Spleen (tissue), 11 donors: ENCODE measurements at regions not wholly inside any gene's neighbourhood (a gene's known extent, or its start where the extent isn't known, plus 50 kb on each side); places are given as distances from the start of the nearest gene placed in this dataset.

Source experiments
- DNase-seq: peaks from one replicate; pipeline ENCODE4 v3.0.0-alpha.2; 2020
- H3K27ac ChIP-seq, 8 donors: fragments of 200-600 bp; sonication (generic) in 7 of 8; 1 replicate in 4 of 8; 2 replicates in 4 of 8; pipeline versions ENCODE4 v1.5.0 to v1.8.0; 2016 to 2021; ENCODE audit warnings: inconsistent platforms in 4 of 8, mild to moderate bottlenecking in 4 of 8, moderate library complexity in 1 of 8
- H3K27me3 ChIP-seq, 7 donors: fragments of 200-600 bp; sonication (generic) in 6 of 7; replicated peaks in 1 of 7; 1 replicate in 4 of 7; 2 replicates in 3 of 7; pipeline versions ENCODE4 v1.5.0 to v1.8.0; 2016 to 2021; ENCODE audit warnings: inconsistent platforms in 3 of 7, mild to moderate bottlenecking in 1 of 7
- H3K36me3 ChIP-seq, 6 donors: fragments of 200-600 bp; sonication (generic) in 5 of 6; 1 replicate in 4 of 6; 2 replicates in 2 of 6; pipeline versions ENCODE4 v1.5.0 to v1.8.0; 2016 to 2021; ENCODE audit warnings: inconsistent platforms in 2 of 6
- H3K4me1 ChIP-seq, 6 donors: fragments of 200-600 bp; sonication (generic) in 5 of 6; 1 replicate in 3 of 6; 2 replicates in 3 of 6; pipeline versions ENCODE4 v1.5.0 to v1.8.0; 2016 to 2021; ENCODE audit warnings: inconsistent platforms in 3 of 6
- H3K4me3 ChIP-seq, 8 donors: fragments of 200-600 bp; sonication (generic) in 7 of 8; 1 replicate in 4 of 8; 2 replicates in 4 of 8; pipeline versions ENCODE4 v1.5.0 to v1.8.0; 2016 to 2021; ENCODE audit warnings: inconsistent platforms in 4 of 8, mild to moderate bottlenecking in 4 of 8, moderate library complexity in 2 of 8
- H3K9me3 ChIP-seq, 8 donors: fragments of 200-600 bp; sonication (generic) in 7 of 8; 1 replicate in 4 of 8; 2 replicates in 4 of 8; pipeline versions ENCODE4 v1.5.0 to v1.8.0; 2016 to 2021; ENCODE audit warnings: inconsistent platforms in 4 of 8
- POLR2A ChIP-seq, 3 donors: fragments of 450-650 bp; IDR thresholded peaks; one replicate each; pipeline ENCODE4 v1.5.1; 2017; ENCODE audit warnings: antibody characterized with exemption in 3 of 3, mild to moderate bottlenecking in 1 of 3
- POLR2AphosphoS5 ChIP-seq, 3 donors: sonication (generic); formaldehyde crosslinking; IDR thresholded peaks; one replicate each; pipeline ENCODE4 v1.5.1; 2017; ENCODE audit warnings: antibody characterized with exemption in 3 of 3
- WGBS, 5 donors: extraction: QIAGEN DNeasy Blood & Tissue Kit in 3 of 5; methylation state at CpG; one replicate each; pipeline versions ENCODE4 v1.1.5 to v1.1.7; 2013 to 2018; 5-methylcytosine and 5-hydroxymethylcytosine counted together
- intact Hi-C: fragments of 100-400 bp; cut with DNase I; formaldehyde crosslinking; loops from one replicate; pipeline ENCODE4 v1.15.0; 2023; ENCODE audit warnings: low total_unique reads
- TF ChIP-seq, protein P1 (sequence below), 11 experiments: fragments of 200-600 bp in 7 of 11; fragments of 450-650 bp in 4 of 11; sonication (generic) in 4 of 11; IDR thresholded peaks in 8 of 11; conservative IDR thresholded peaks in 3 of 11; 1 replicate in 7 of 11; 2 replicates in 4 of 11; pipeline versions ENCODE4 v1.4.0 to v1.8.0; 2016 to 2021; ENCODE audit warnings: antibody characterized with exemption in 11 of 11, inconsistent platforms in 4 of 11, mild to moderate bottlenecking in 1 of 11
- donor health status: healthy with polysubstance abuse.
- donor health status: DM: no; HTN: no; CAD: no; lungs with moderate emphysema.
- donor health status: DM: no; HTN: no; CAD: no.
- donor health status: Bipolar disorder and iron deficiency.
- donor health status: healthy.
- donor health status: DM: no; HTN: no; CAD: no.
- donor health status: DM: yes; HTN: yes; CAD: no.

DNA sequence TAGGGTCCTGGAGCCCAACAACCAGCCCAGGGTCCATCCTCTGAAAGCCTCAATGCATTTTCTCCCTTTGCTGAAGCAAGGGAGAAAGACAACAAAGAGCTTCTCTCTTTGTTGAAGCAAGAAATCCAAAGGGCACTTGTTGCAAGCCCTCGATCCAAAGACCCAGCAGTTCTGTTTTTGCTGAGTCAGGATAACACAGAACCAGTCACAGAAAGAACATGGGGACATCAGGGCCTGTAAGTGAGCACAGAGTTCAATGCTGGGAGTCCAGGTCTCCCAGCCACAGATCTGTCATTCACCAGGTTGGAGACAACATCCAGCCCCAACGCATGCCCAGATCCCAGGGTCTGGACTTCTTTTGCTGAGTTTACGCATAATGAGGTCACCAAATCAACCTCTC is 315.8 kb upstream of the KLHL29 start:
- WGBS, 5 donors: 81 to 92% (median 86%) methylated on average over 1 to 3 of the region's 3 CpGs
- TF ChIP-seq, protein P1, sequence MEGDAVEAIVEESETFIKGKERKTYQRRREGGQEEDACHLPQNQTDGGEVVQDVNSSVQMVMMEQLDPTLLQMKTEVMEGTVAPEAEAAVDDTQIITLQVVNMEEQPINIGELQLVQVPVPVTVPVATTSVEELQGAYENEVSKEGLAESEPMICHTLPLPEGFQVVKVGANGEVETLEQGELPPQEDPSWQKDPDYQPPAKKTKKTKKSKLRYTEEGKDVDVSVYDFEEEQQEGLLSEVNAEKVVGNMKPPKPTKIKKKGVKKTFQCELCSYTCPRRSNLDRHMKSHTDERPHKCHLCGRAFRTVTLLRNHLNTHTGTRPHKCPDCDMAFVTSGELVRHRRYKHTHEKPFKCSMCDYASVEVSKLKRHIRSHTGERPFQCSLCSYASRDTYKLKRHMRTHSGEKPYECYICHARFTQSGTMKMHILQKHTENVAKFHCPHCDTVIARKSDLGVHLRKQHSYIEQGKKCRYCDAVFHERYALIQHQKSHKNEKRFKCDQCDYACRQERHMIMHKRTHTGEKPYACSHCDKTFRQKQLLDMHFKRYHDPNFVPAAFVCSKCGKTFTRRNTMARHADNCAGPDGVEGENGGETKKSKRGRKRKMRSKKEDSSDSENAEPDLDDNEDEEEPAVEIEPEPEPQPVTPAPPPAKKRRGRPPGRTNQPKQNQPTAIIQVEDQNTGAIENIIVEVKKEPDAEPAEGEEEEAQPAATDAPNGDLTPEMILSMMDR (IDR thresholded peaks at IDR 0.05 in 8 of 11, conservative IDR thresholded peaks at IDR 0.05 in 3 of 11): no peak
- no peak for TF ChIP-seq POLR2A (IDR thresholded peaks at IDR 0.05)
- TF ChIP-seq POLR2AphosphoS5 (IDR thresholded peaks at IDR 0.05): no peak
- intact Hi-C loops: no loop called here
- H3K36me3 ChIP-seq: no peaks in the 10 kb centered on the region
- no peak for DNase-seq
- no peaks in the 10 kb centered on the region for H3K4me1 ChIP-seq
- no peaks in the 10 kb centered on the region for H3K9me3 ChIP-seq
- H3K27me3 ChIP-seq: no peaks in the 10 kb centered on the region
- H3K4me3 ChIP-seq: no peak overlapping the region
- H3K27ac ChIP-seq: no peak overlapping the region

DNA sequence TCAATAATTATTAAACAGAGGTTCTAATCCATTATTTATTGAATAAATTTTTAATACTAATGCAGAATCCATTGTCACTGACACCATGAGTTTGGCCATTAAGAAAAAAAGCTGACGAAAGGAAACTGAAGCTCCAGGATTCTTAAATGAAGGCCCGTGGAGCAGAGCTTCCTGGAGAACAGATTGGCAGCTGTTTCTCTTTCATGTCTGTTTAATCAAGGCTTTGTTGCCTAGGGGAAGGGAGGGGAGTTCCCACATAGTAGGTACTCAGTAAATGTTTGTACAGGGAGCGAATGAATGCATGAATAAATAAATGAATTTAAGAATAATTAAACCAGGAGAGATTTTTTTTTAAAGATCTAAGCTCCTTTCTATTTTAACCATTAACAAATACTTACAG is 315.1 kb upstream of the KLHL29 start:
- Histone ChIP-seq H3K27me3 (no peaks in the 10 kb centered on the region), H3K9me3 (no peaks in the 10 kb centered on the region), H3K4me3 (no peak overlapping the region), H3K36me3 (no peaks in the 10 kb centered on the region), H3K27ac (no peak overlapping the region), H3K4me1 (no peaks in the 10 kb centered on the region)
- TF ChIP-seq POLR2A (IDR thresholded peaks at IDR 0.05): no peak
- TF ChIP-seq POLR2AphosphoS5 (IDR thresholded peaks at IDR 0.05): no peak
- TF ChIP-seq, protein P1 (IDR thresholded peaks at IDR 0.05 in 8 of 11, conservative IDR thresholded peaks at IDR 0.05 in 3 of 11): no peak
- DNase-seq: no peak
- intact Hi-C loops: no loop called here
- WGBS, 5 donors: 47 to 58% (median 52%) methylated on average over 3 of the region's 3 CpGs

DNA sequence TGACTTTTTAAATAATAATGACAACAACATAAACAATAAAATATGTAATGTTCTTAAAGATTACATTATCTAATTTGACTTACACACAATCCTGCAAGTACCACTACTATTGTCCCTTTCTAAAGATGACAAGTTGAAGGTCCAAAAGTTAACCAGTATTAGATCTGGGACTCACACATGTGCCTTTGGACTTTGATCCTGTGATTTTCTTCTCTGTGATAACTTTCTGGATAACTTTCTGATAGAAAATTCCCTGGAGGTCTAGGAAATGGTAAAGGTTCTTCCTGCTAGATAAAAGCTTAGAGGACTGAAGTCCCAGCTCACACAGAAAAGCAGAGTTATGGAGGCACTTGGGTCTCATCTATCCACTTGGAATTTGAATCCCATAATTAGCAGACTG is 311.9 kb upstream of the KLHL29 start:
- Histone ChIP-seq H3K4me3 (no peak overlapping the region), H3K9me3 (no peaks in the 10 kb centered on the region), H3K36me3 (no peaks in the 10 kb centered on the region), H3K27ac (no peak overlapping the region), H3K4me1 (no peaks in the 10 kb centered on the region), H3K27me3 (no peaks in the 10 kb centered on the region)
- intact Hi-C loops: no loop called here
- no peak for DNase-seq
- TF ChIP-seq POLR2AphosphoS5 (IDR thresholded peaks at IDR 0.05): no peak
- no peak for TF ChIP-seq POLR2A (IDR thresholded peaks at IDR 0.05)
- TF ChIP-seq, protein P1 (IDR thresholded peaks at IDR 0.05 in 8 of 11, conservative IDR thresholded peaks at IDR 0.05 in 3 of 11): no peak

DNA sequence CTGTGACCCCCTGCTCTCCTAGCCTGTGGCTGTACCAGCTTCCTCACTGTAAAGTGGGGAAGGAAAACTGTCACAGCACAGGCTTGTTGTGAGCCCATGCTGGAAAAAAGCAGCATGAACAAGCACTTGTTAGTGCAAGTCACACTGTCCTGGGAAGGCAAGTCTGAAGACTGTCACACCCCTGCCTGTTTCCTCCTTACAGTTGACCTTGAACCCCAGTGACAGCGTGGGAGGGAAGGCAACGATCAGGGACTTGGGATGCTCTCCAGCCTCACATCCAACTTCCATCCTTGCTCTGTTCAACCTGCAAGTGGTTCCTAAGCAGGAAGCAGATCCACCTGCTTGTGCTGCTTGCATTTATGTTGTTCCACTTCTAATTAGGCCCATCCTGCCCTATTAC is 311.3 kb upstream of the KLHL29 start:
- intact Hi-C loops: no loop called here

More for the DNA sequence above, 311.3 kb upstream of the KLHL29 start:
- Histone ChIP-seq H3K9me3 (no peaks in the 10 kb centered on the region), H3K27me3 (no peaks in the 10 kb centered on the region), H3K4me3 (no peak overlapping the region), H3K36me3 (no peaks in the 10 kb centered on the region), H3K27ac (no peak overlapping the region), H3K4me1 (no peaks in the 10 kb centered on the region)
- 21 to 49% (median 39%) methylated on average over 2 of the region's 2 CpGs for WGBS, 5 donors
- no peak for DNase-seq
- no peak for TF ChIP-seq POLR2AphosphoS5 (IDR thresholded peaks at IDR 0.05)
- TF ChIP-seq POLR2A (IDR thresholded peaks at IDR 0.05): no peak
- TF ChIP-seq, protein P1 (IDR thresholded peaks at IDR 0.05 in 8 of 11, conservative IDR thresholded peaks at IDR 0.05 in 3 of 11): no peak
